Glutamatergic neuron (in vitro differentiated cells): ENCODE measurements at regions not wholly inside any gene's neighbourhood (a gene's known extent, or its start where the extent isn't known, plus 50 kb on each side); places are given as distances from the start of the nearest gene placed in this dataset.

Experiments
- DNase-seq: peaks from one replicate; pipeline ENCODE4 v3.0.0; 2022
- H3K27ac Mint-ChIP-seq: one replicate; pipeline ENCODE4 v1.8.0; 2020; ENCODE audit warnings: mild to moderate bottlenecking, mixed read lengths, inconsistent platforms; ENCODE audit not compliant: unreplicated experiment
- H3K27me3 Mint-ChIP-seq: one replicate; pipeline ENCODE4 v1.8.0; 2020; ENCODE audit warnings: mild to moderate bottlenecking, moderate library complexity, mixed read lengths, inconsistent platforms; ENCODE audit not compliant: unreplicated experiment
- H3K36me3 Mint-ChIP-seq: one replicate; pipeline ENCODE4 v1.8.0; 2020; ENCODE audit warnings: mild to moderate bottlenecking, mixed read lengths, inconsistent platforms; ENCODE audit not compliant: unreplicated experiment
- H3K4me1 Mint-ChIP-seq: one replicate; pipeline ENCODE4 v1.8.0; 2020; ENCODE audit warnings: mild to moderate bottlenecking, low read depth, mixed read lengths, inconsistent platforms; ENCODE audit not compliant: unreplicated experiment
- H3K4me3 Mint-ChIP-seq: one replicate; pipeline ENCODE4 v1.8.0; 2020; ENCODE audit warnings: mild to moderate bottlenecking, mixed read lengths, inconsistent platforms; ENCODE audit not compliant: unreplicated experiment
- H3K9me3 Mint-ChIP-seq: one replicate; pipeline ENCODE4 v1.8.0; 2020; ENCODE audit warnings: mild to moderate bottlenecking, moderate library complexity, mixed read lengths, inconsistent platforms; ENCODE audit not compliant: unreplicated experiment
- CTCF ChIP-seq: fragments of 200-600 bp; sonication (generic); IDR thresholded peaks from one replicate; pipeline ENCODE4 v1.5.0; 2021; ENCODE audit not compliant: partially characterized antibody, unreplicated experiment

DNA sequence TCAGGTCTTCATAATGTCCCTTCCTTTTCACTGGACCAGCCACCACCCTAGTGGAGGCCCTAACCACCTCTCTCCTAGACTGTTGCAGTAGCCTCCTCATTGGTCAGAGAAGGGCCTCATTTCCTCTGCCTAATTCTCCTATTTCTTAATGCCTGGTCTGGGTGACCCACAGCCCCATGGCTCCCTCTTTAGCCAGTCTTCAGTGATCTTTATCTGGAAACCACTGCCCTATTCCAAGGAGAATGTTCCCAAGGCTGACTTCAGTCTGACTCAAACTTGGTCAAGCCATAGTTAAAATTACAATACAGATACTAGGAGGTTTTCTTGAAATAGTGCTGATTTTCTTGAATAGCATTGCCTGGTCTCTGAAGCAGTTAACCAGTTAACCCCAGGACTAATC lies 53.6 kb upstream of the PRPS1 start:
- no peak for DNase-seq
- peaks cover 3% of the 10 kb centered on the region for H3K4me1 Mint-ChIP-seq
- H3K4me3 Mint-ChIP-seq = no peak overlapping the region
- TF ChIP-seq CTCF = no peak
- H3K27ac Mint-ChIP-seq = no peak overlapping the region
- peaks cover 2% of the 10 kb centered on the region for H3K9me3 Mint-ChIP-seq
- no peaks in the 10 kb centered on the region for H3K36me3 Mint-ChIP-seq
- peaks cover 3% of the 10 kb centered on the region for H3K27me3 Mint-ChIP-seq

DNA sequence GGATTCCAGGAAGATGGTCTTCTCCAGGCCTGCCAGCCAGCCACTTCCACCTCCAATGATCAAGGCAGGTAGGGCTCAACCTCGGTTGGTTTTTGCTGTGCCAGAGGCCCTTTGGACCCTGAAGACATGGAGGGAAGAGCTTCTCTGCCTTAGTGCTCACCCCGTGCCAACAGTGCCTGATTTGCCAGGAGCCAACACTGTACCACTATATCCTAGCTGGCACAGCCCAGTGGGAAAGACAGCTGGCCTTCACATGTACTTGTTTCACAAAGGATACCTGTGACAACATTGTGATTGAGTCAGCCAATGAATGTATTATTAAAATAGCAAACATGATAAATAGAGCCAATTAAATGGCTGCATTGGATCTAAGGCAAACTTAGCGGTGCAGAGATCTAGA lies 51.9 kb upstream of the PRPS1 start:
- Mint-ChIP-seq H3K4me3 (no peak overlapping the region), H3K9me3 (peaks cover 2% of the 10 kb centered on the region), H3K27me3 (peaks cover 3% of the 10 kb centered on the region), H3K27ac (no peak overlapping the region), H3K4me1 (no peaks in the 10 kb centered on the region), H3K36me3 (no peaks in the 10 kb centered on the region)
- no peak for DNase-seq
- TF ChIP-seq CTCF = no peak

- DNase-seq = no peak
- Mint-ChIP-seq H3K9me3 (peaks cover 2% of the 10 kb centered on the region), H3K4me3 (no peak overlapping the region), H3K4me1 (no peaks in the 10 kb centered on the region), H3K27ac (no peak overlapping the region), H3K27me3 (peaks cover 3% of the 10 kb centered on the region), H3K36me3 (no peaks in the 10 kb centered on the region)
- no peak for TF ChIP-seq CTCF
These were observed 51.5 kb upstream of the PRPS1 start for GRCh38 chrX:107576841-107577240.

DNA sequence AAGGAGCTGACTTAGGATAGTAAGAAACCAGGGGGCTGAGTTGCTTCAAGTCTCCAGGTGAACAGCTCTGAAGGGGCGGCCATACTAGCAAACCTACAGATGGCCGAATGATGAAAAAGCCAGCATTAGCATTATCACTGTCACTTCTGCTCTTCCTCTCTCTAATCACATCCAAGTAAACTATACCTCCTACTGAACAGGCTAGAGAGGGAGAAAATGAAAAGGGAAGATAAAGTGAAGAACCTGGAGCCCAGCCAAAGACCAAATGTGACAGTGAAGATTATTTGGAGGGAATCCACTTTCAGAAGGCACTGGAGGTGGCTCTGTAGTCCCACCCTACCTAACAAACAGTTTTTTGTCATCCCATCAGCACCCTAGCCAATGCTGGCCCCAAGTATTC lies 50.4 kb upstream of the PRPS1 start:
- Mint-ChIP-seq H3K9me3 (no peaks in the 10 kb centered on the region), H3K4me3 (no peak overlapping the region), H3K4me1 (no peaks in the 10 kb centered on the region), H3K27me3 (no peaks in the 10 kb centered on the region), H3K36me3 (no peaks in the 10 kb centered on the region), H3K27ac (no peak overlapping the region)
- no peak for TF ChIP-seq CTCF
- DNase-seq = no peak
